ENCODE measurements at regions not wholly inside any gene's neighbourhood (a gene's known extent, or its start where the extent isn't known, plus 50 kb on each side); places are given as distances from the start of the nearest gene placed in this dataset.
"Not testable (repeated sequence)": the region's sequence is repeated elsewhere in the genome, so short reads cannot be mapped to it uniquely, and the experiment has no call there.

GRCh38 chr2:223319601-223320000, 267.6 kb downstream of the KCNE4 start:
- no peak overlapping the region for H3K27ac ChIP-seq (ENCODE audit: low read depth, low read length)
- no peaks in the 10 kb centered on the region for H3K9me3 ChIP-seq (ENCODE audit: control insufficient read depth, insufficient read depth, low read length)
- TF ChIP-seq CTCF (IDR thresholded peaks at IDR 0.05; ENCODE audit: low read depth, low read length): no peak
- no peak for DNase-seq (ENCODE audit: low read depth, low spot score)
- ChIA-PET POLR2A (no interaction called here), CTCF (no interaction called here)
- no peaks in the 10 kb centered on the region for H3K27me3 ChIP-seq (ENCODE audit: control insufficient read depth, insufficient read depth, low read length)
- H3K4me3 ChIP-seq (ENCODE audit: low read depth, low read length): no peak overlapping the region

DNA sequence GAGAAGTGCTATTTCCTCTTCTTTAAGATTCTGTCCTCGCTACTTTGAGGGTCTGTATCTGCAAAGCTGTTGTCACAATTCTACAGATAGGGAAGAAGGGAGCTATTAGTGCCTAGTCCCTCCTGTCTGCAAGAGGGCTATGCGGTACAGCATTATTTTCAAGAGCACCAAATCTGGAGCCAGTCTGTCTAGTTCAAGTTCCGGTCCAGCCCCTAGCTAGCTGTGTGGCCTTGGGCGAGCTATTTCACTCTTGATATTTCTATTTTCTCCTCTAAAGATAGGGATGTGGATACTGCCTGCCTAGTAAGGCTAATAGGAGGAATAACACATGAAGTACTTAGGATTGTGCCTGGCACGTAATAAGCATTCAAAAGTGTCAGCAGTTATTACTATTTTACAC, 272.4 kb downstream of the KCNE4 start:
- H3K27me3 ChIP-seq (ENCODE audit: control insufficient read depth, insufficient read depth, low read length): no peaks in the 10 kb centered on the region
- no peak overlapping the region for H3K4me3 ChIP-seq (ENCODE audit: low read depth, low read length)
- ChIA-PET POLR2A (interaction anchor here (0.5 kb wide), 1 partner anchor 345 kb away, joined by 4 read pairs; no protein-coding TSS in a partner anchor), CTCF (interaction anchor here (1.5 kb wide), 1 partner anchor 18 kb away, joined by 5 read pairs; no protein-coding TSS in a partner anchor)
- H3K27ac ChIP-seq (ENCODE audit: low read depth, low read length): no peak overlapping the region
- no peak for DNase-seq (ENCODE audit: low read depth, low spot score)
- no peak for TF ChIP-seq CTCF (IDR thresholded peaks at IDR 0.05; ENCODE audit: low read depth, low read length)
- no peaks in the 10 kb centered on the region for H3K9me3 ChIP-seq (ENCODE audit: control insufficient read depth, insufficient read depth, low read length)

GRCh38 chr2:223328578-223328977, 273.6 kb downstream of the SCG2 start:
- Histone ChIP-seq H3K9me3 (ENCODE audit: control insufficient read depth, insufficient read depth, low read length) (no peaks in the 10 kb centered on the region), H3K27ac (ENCODE audit: low read depth, low read length) (no peak overlapping the region), H3K4me3 (ENCODE audit: low read depth, low read length) (no peak overlapping the region), H3K27me3 (ENCODE audit: control insufficient read depth, insufficient read depth, low read length) (no peaks in the 10 kb centered on the region)
- no peak for TF ChIP-seq CTCF (IDR thresholded peaks at IDR 0.05; ENCODE audit: low read depth, low read length)
- ChIA-PET CTCF (interaction anchor here (0.7 kb wide), 1 partner anchor 470 kb away, joined by 3 read pairs; no protein-coding TSS in a partner anchor), POLR2A (no interaction called here)
- no peak for DNase-seq (ENCODE audit: low read depth, low spot score)

GRCh38 chr2:223330747-223331146, 271.4 kb downstream of the SCG2 start:
- H3K9me3 ChIP-seq (ENCODE audit: control insufficient read depth, insufficient read depth, low read length); H3K4me3 ChIP-seq (ENCODE audit: low read depth, low read length); POLR2A ChIA-PET; CTCF ChIA-PET; DNase-seq (ENCODE audit: low read depth, low spot score); H3K27ac ChIP-seq (ENCODE audit: low read depth, low read length); H3K27me3 ChIP-seq (ENCODE audit: control insufficient read depth, insufficient read depth, low read length): not testable (repeated sequence)

- Histone ChIP-seq H3K4me3 (ENCODE audit: low read depth, low read length) (no peak overlapping the region), H3K9me3 (ENCODE audit: control insufficient read depth, insufficient read depth, low read length) (no peaks in the 10 kb centered on the region), H3K27me3 (ENCODE audit: control insufficient read depth, insufficient read depth, low read length) (no peaks in the 10 kb centered on the region), H3K27ac (ENCODE audit: low read depth, low read length) (no peak overlapping the region)
- TF ChIP-seq CTCF (IDR thresholded peaks at IDR 0.05; ENCODE audit: low read depth, low read length): no peak
- CTCF ChIA-PET: no interaction called here
- POLR2A ChIA-PET: no interaction called here
- DNase-seq (ENCODE audit: low read depth, low spot score): no peak
Measured at GRCh38 chr2:223338016-223338415, 264.1 kb downstream of the SCG2 start.

- H3K4me3 ChIP-seq (ENCODE audit: low read depth, low read length): no peak overlapping the region
- H3K9me3 ChIP-seq (ENCODE audit: control insufficient read depth, insufficient read depth, low read length): no peaks in the 10 kb centered on the region
- no peak for DNase-seq (ENCODE audit: low read depth, low spot score)
- CTCF ChIA-PET: no interaction called here
- TF ChIP-seq CTCF (IDR thresholded peaks at IDR 0.05; ENCODE audit: low read depth, low read length): no peak
- H3K27me3 ChIP-seq (ENCODE audit: control insufficient read depth, insufficient read depth, low read length): peaks cover 4% of the 10 kb centered on the region
- POLR2A ChIA-PET: no interaction called here
- no peak overlapping the region for H3K27ac ChIP-seq (ENCODE audit: low read depth, low read length)
Measured at GRCh38 chr2:223357076-223357475, 245.1 kb downstream of the SCG2 start.

All from AG04450 (cell line).